LHCN-M2 (cell line): ENCODE measurements at regions not wholly inside any gene's neighbourhood (a gene's known extent, or its start where the extent isn't known, plus 50 kb on each side); places are given as distances from the start of the nearest gene placed in this dataset.

Experiments used
- DNase-seq: peaks from one replicate; pipeline ENCODE4 v3.0.0-alpha.2; 2012; ENCODE audit warnings: low read depth

GRCh38 chr14:36245223-36245622 lies 68.7 kb upstream of the PTCSC3 start:
- no peak for DNase-seq

GRCh38 chr14:36243183-36243582 lies 66.7 kb upstream of the PTCSC3 start:
- DNase-seq = no peak

DNA sequence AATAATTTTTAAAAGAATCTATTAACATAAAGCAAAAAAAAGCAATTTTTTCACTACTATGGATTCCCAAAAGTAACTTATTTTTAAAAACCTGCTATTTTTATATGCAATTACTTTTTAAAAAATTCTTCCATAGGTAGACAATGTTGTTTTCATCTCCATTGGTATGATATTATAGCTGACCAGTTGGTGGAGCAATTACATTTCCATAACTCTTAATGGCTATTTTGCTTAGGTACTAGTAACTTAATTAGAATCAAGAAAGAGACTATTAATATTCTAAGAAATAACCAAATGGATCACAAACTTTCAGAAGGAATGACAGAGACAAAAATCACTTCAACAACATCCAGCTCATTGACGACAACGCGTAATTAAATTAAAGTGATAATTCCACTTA lies 64.7 kb upstream of the PTCSC3 start:
- no peak for DNase-seq

- DNase-seq = peak; percentile 50
These were observed 62.3 kb upstream of the PTCSC3 start for GRCh38 chr14:36238666-36239363.

DNA sequence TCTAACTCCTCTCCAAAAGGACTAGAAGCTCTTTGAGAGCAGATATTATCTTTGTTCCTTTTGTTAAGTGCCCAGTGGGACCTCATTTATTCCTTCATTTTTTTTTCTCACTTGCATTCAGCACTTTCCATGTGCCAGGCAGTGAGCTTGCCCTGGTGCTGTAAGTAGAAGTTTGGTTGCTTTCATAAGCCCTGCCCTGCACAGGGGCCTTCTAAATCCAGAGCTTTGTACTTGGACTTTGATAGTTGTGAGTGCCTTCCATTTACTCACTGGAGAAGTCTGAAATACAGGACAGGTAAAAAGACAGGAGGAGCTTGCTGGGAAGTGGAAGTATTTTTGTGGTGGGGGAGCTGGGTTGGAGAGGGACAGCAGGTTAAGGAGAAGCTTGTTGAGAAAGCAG lies 56.7 kb upstream of the PTCSC3 start:
- DNase-seq = no peak

DNA sequence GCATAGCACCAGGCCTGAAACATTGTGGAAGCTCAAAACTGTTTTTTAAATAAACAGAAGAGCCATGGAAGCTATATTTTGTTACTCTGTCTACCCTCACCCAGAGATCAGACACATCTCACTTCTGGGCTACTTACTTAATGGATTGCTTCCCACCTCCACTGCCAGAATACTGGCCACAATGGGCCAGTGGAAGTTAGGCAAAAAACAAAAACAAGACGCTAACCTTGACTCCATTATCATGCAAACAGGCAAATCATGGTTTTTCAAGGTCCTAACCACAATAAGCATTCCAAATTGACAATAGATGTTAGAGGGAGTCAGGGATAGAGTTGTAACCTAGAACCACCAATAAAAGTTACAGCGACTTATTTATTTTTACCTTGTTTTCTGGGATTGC lies 52.7 kb upstream of the PTCSC3 start:
- DNase-seq = no peak

DNA sequence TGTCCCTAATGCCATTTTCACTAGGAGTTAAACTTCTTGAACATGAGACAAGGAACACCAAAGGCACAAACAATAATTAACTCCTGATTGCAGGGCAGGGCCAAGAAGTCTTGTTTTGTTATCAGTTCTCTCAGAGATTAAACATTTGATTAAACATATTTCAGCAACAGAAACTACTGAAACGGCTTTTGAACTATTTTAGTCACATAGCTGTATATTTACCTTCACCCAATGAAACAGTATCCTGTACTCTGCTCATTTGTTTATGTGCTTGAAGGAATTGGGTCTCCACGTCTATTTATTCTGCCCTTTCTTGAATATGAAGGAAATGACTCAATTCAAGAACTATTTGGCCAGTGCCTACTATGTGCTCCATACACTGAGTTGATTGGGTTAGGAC lies 51.3 kb upstream of the PTCSC3 start:
- no peak for DNase-seq

GRCh38 chr14:36227344-36227743 lies 50.8 kb upstream of the PTCSC3 start:
- DNase-seq = no peak
